ENCODE measurements at regions not wholly inside any gene's neighbourhood (a gene's known extent, or its start where the extent isn't known, plus 50 kb on each side); places are given as distances from the start of the nearest gene placed in this dataset.

- H3K27me3 ChIP-seq: no peaks in the 10 kb centered on the region
- no peak for DNase-seq
- H3K36me3 ChIP-seq: no peaks in the 10 kb centered on the region
- no peak overlapping the region for H3K4me3 ChIP-seq
- no peaks in the 10 kb centered on the region for H3K9me3 ChIP-seq
These were observed 51.1 kb upstream of the GRIK3 start for GRCh38 chr1:37085393-37085792.

- Histone ChIP-seq H3K4me3 (no peak overlapping the region), H3K9me3 (no peaks in the 10 kb centered on the region), H3K27me3 (peaks cover 3% of the 10 kb centered on the region; the same call in 1 of the 2 replicates), H3K36me3 (no peaks in the 10 kb centered on the region)
- no peak for DNase-seq
These were observed 55.4 kb upstream of the GRIK3 start for GRCh38 chr1:37089750-37090149.

GRCh38 chr1:37090671-37091070 lies 56.4 kb upstream of the GRIK3 start:
- H3K9me3 ChIP-seq: no peaks in the 10 kb centered on the region
- no peaks in the 10 kb centered on the region for H3K36me3 ChIP-seq
- no peak overlapping the region for H3K4me3 ChIP-seq
- DNase-seq: no peak
- peaks cover 3% of the 10 kb centered on the region; the same call in 1 of the 2 replicates for H3K27me3 ChIP-seq

- no peak for DNase-seq
- Histone ChIP-seq H3K27me3 (peaks cover 3% of the 10 kb centered on the region; the same call in 1 of the 2 replicates), H3K4me3 (no peak overlapping the region), H3K9me3 (no peaks in the 10 kb centered on the region), H3K36me3 (no peaks in the 10 kb centered on the region)
These were observed 58.6 kb upstream of the GRIK3 start for GRCh38 chr1:37092937-37093336.

GRCh38 chr1:37094302-37094701 lies 60.0 kb upstream of the GRIK3 start:
- no peak overlapping the region for H3K4me3 ChIP-seq
- H3K9me3 ChIP-seq: no peaks in the 10 kb centered on the region
- peaks cover 3% of the 10 kb centered on the region; the same call in 1 of the 2 replicates for H3K27me3 ChIP-seq
- no peaks in the 10 kb centered on the region for H3K36me3 ChIP-seq
- no peak for DNase-seq

- Histone ChIP-seq H3K36me3 (no peaks in the 10 kb centered on the region), H3K9me3 (no peaks in the 10 kb centered on the region), H3K4me3 (no peak overlapping the region), H3K27me3 (no peaks in the 10 kb centered on the region)
- DNase-seq: no peak
These were observed 62.2 kb upstream of the GRIK3 start for GRCh38 chr1:37096523-37096922.

GRCh38 chr1:37097731-37098130 lies 63.4 kb upstream of the GRIK3 start:
- no peak overlapping the region for H3K4me3 ChIP-seq
- no peaks in the 10 kb centered on the region for H3K27me3 ChIP-seq
- H3K36me3 ChIP-seq: no peaks in the 10 kb centered on the region
- H3K9me3 ChIP-seq: no peaks in the 10 kb centered on the region
- no peak for DNase-seq

GRCh38 chr1:37098237-37098636 lies 63.9 kb upstream of the GRIK3 start:
- H3K9me3 ChIP-seq: no peaks in the 10 kb centered on the region
- no peaks in the 10 kb centered on the region for H3K27me3 ChIP-seq
- DNase-seq: no peak
- no peak overlapping the region for H3K4me3 ChIP-seq
- H3K36me3 ChIP-seq: no peaks in the 10 kb centered on the region

GRCh38 chr1:37100310-37100709 lies 66.0 kb upstream of the GRIK3 start:
- no peaks in the 10 kb centered on the region for H3K9me3 ChIP-seq
- no peaks in the 10 kb centered on the region for H3K36me3 ChIP-seq
- no peaks in the 10 kb centered on the region for H3K27me3 ChIP-seq
- no peak overlapping the region for H3K4me3 ChIP-seq
- DNase-seq: no peak

- Histone ChIP-seq H3K27me3 (no peaks in the 10 kb centered on the region), H3K9me3 (no peaks in the 10 kb centered on the region), H3K36me3 (no peaks in the 10 kb centered on the region), H3K4me3 (no peak overlapping the region)
- no peak for DNase-seq
These were observed 68.5 kb upstream of the GRIK3 start for GRCh38 chr1:37102656-37103382.

- Histone ChIP-seq H3K36me3 (no peaks in the 10 kb centered on the region), H3K9me3 (no peaks in the 10 kb centered on the region), H3K27me3 (no peaks in the 10 kb centered on the region), H3K4me3 (no peak overlapping the region)
- no peak for DNase-seq
These were observed 71.6 kb upstream of the GRIK3 start for GRCh38 chr1:37105911-37106310.

- Histone ChIP-seq H3K9me3 (no peaks in the 10 kb centered on the region), H3K27me3 (no peaks in the 10 kb centered on the region), H3K4me3 (no peak overlapping the region), H3K36me3 (no peaks in the 10 kb centered on the region)
- DNase-seq: no peak
These were observed 73.0 kb upstream of the GRIK3 start for GRCh38 chr1:37107153-37107907.

GRCh38 chr1:37108596-37109188 lies 74.4 kb upstream of the GRIK3 start:
- H3K36me3 ChIP-seq: no peaks in the 10 kb centered on the region
- H3K27me3 ChIP-seq: 0 out of 2 replicates have a peak, but pooled peaks cover 2% of the 10 kb centered on the region
- H3K9me3 ChIP-seq: no peaks in the 10 kb centered on the region
- DNase-seq: no peak
- H3K4me3 ChIP-seq: no peak overlapping the region

- H3K27me3 ChIP-seq: 0 out of 2 replicates have a peak, but pooled peaks cover 2% of the 10 kb centered on the region
- no peak for DNase-seq
- H3K9me3 ChIP-seq: no peaks in the 10 kb centered on the region
- H3K36me3 ChIP-seq: no peaks in the 10 kb centered on the region
- no peak overlapping the region for H3K4me3 ChIP-seq
These were observed 78.1 kb upstream of the GRIK3 start for GRCh38 chr1:37112430-37112829.

- Histone ChIP-seq H3K36me3 (no peaks in the 10 kb centered on the region), H3K27me3 (0 out of 2 replicates have a peak, but pooled peaks cover 2% of the 10 kb centered on the region), H3K9me3 (no peaks in the 10 kb centered on the region), H3K4me3 (no peak overlapping the region)
- no peak for DNase-seq
These were observed 79.1 kb upstream of the GRIK3 start for GRCh38 chr1:37113285-37113997.

- DNase-seq: no peak
- H3K9me3 ChIP-seq: no peaks in the 10 kb centered on the region
- no peaks in the 10 kb centered on the region for H3K27me3 ChIP-seq
- H3K4me3 ChIP-seq: no peak overlapping the region
- no peaks in the 10 kb centered on the region for H3K36me3 ChIP-seq
These were observed 84.5 kb upstream of the GRIK3 start for GRCh38 chr1:37118790-37119189.

GRCh38 chr1:37120279-37120678 lies 86.0 kb upstream of the GRIK3 start:
- H3K36me3 ChIP-seq: no peaks in the 10 kb centered on the region
- H3K4me3 ChIP-seq: no peak overlapping the region
- no peaks in the 10 kb centered on the region for H3K9me3 ChIP-seq
- H3K27me3 ChIP-seq: no peaks in the 10 kb centered on the region
- no peak for DNase-seq
